ENCODE measurements at regions not wholly inside any gene's neighbourhood (a gene's known extent, or its start where the extent isn't known, plus 50 kb on each side); places are given as distances from the start of the nearest gene placed in this dataset.

GRCh38 chr21:20581361-20581760 lies 416.8 kb upstream of the NCAM2 start:
- FAIRE-seq = no peak
- dilution Hi-C loops (cut with MboI; ENCODE audit: extremely low pct_ligation_motif_present, low sequenced_read_pairs) = no loop called here
- POLR2A ChIA-PET = no interaction called here

GRCh38 chr21:20591284-20591683 lies 406.9 kb upstream of the NCAM2 start:
- no peaks in the 10 kb centered on the region for H3K4me1 ChIP-seq (ENCODE audit: control insufficient read depth, extremely low read depth, insufficient read depth, low read length)
- no peaks in the 10 kb centered on the region for H3K79me2 ChIP-seq (ENCODE audit: control insufficient read depth, insufficient read depth, low read length)
- H3K27me3 ChIP-seq (ENCODE audit: control insufficient read depth in 2 of 2, insufficient read depth in 2 of 2, low read length in 2 of 2) = no peaks in the 10 kb centered on the region
- ChIA-PET POLR2A (no interaction called here), CTCF (no interaction called here)
- H3K27ac ChIP-seq (ENCODE audit: insufficient read depth, low read depth, low read length) = no peak overlapping the region
- no peak overlapping the region for H3K4me2 ChIP-seq (ENCODE audit: insufficient read depth, low read length)
- H3K9ac ChIP-seq (replicated peaks; ENCODE audit: extremely low read depth, insufficient read depth, low read length) = no peak overlapping the region
- dilution Hi-C loops (cut with MboI; ENCODE audit: extremely low pct_ligation_motif_present, low sequenced_read_pairs) = no loop called here
- intact Hi-C loops (cut with micrococcal nuclease) = no loop called here
- H2AFZ ChIP-seq (ENCODE audit: low read depth, low read length) = no peak overlapping the region
- DNase-seq (ENCODE audit: low read depth, low spot score) (no peak), FAIRE-seq (no peak)
- H3K9me1 ChIP-seq (replicated peaks; ENCODE audit: control insufficient read depth, extremely low read depth, insufficient read depth, low read length) = no peaks in the 10 kb centered on the region
- H4K20me1 ChIP-seq (replicated peaks; ENCODE audit: control insufficient read depth, extremely low read depth, insufficient read depth, low read length) = no peaks in the 10 kb centered on the region
- no peak overlapping the region for H3K4me3 ChIP-seq (replicated peaks in 1 of 3; ENCODE audit: insufficient read depth in 1 of 3, low read depth in 1 of 3, low read length in 3 of 3)
- no peaks in the 10 kb centered on the region for H3K9me3 ChIP-seq (replicated peaks; ENCODE audit: control insufficient read depth, insufficient read depth, low read length)
- H3K36me3 ChIP-seq (ENCODE audit: control insufficient read depth in 2 of 2, extremely low read depth in 1 of 2, insufficient read depth in 2 of 2, low read length in 2 of 2) = no peaks in the 10 kb centered on the region
- no TSS peak for BruUV-seq (replicated peaks)
- TF ChIP-seq MYC (IDR thresholded peaks at IDR 0.05; ENCODE audit: low read depth, low read length) (no peak), GATA2 (IDR thresholded peaks at IDR 0.05; ENCODE audit: insufficient read depth, insufficient read length, low read depth, low read length) (no peak), FOS (IDR thresholded peaks at IDR 0.05; ENCODE audit: borderline replicate concordance, insufficient read depth, low read length) (no peak), CTCF (IDR thresholded peaks at IDR 0.05; ENCODE audit: extremely low read depth in 1 of 2, insufficient read depth in 1 of 2, low read depth in 1 of 2, low read length in 2 of 2) (no peak), JUN (IDR thresholded peaks at IDR 0.05; ENCODE audit: borderline replicate concordance, insufficient read depth, insufficient read length, low read depth) (no peak), EZH2 (IDR thresholded peaks at IDR 0.05; ENCODE audit: borderline replicate concordance, low read depth, low read length, severe bottlenecking) (no peak), POLR2A (IDR thresholded peaks at IDR 0.05; ENCODE audit: low read depth, low read length) (no peak), POLR2AphosphoS5 (IDR thresholded peaks at IDR 0.05; ENCODE audit: insufficient read depth, low read depth, low read length) (no peak), MAX (IDR thresholded peaks at IDR 0.05; ENCODE audit: insufficient read depth, insufficient read length) (no peak)

More at GRCh38 chr21:20581361-20581760, 416.8 kb upstream of the NCAM2 start:
- no TSS peak for BruUV-seq (replicated peaks)
- intact Hi-C loops (cut with micrococcal nuclease) = no loop called here
- no peak overlapping the region for H3K4me2 ChIP-seq (ENCODE audit: insufficient read depth, low read length)
- H3K27me3 ChIP-seq (ENCODE audit: control insufficient read depth in 2 of 2, insufficient read depth in 2 of 2, low read length in 2 of 2) = no peaks in the 10 kb centered on the region
- no peak overlapping the region for H3K4me3 ChIP-seq (replicated peaks in 1 of 3; ENCODE audit: insufficient read depth in 1 of 3, low read depth in 1 of 3, low read length in 3 of 3)
- no peaks in the 10 kb centered on the region for H3K79me2 ChIP-seq (ENCODE audit: control insufficient read depth, insufficient read depth, low read length)
- TF ChIP-seq JUN (IDR thresholded peaks at IDR 0.05; ENCODE audit: borderline replicate concordance, insufficient read depth, insufficient read length, low read depth) (no peak), POLR2A (IDR thresholded peaks at IDR 0.05; ENCODE audit: low read depth, low read length) (no peak), MAX (IDR thresholded peaks at IDR 0.05; ENCODE audit: insufficient read depth, insufficient read length) (no peak)
- H2AFZ ChIP-seq (ENCODE audit: low read depth, low read length) = no peak overlapping the region
- H4K20me1 ChIP-seq (replicated peaks; ENCODE audit: control insufficient read depth, extremely low read depth, insufficient read depth, low read length) = no peaks in the 10 kb centered on the region
- CTCF ChIA-PET = no interaction called here
- H3K27ac ChIP-seq (ENCODE audit: insufficient read depth, low read depth, low read length) = no peak overlapping the region
- no peaks in the 10 kb centered on the region for H3K9me3 ChIP-seq (replicated peaks; ENCODE audit: control insufficient read depth, insufficient read depth, low read length)
- no peaks in the 10 kb centered on the region for H3K36me3 ChIP-seq (ENCODE audit: control insufficient read depth in 2 of 2, extremely low read depth in 1 of 2, insufficient read depth in 2 of 2, low read length in 2 of 2)
- H3K9me1 ChIP-seq (replicated peaks; ENCODE audit: control insufficient read depth, extremely low read depth, insufficient read depth, low read length) = no peaks in the 10 kb centered on the region
- DNase-seq (ENCODE audit: low read depth, low spot score) = no peak
- no peaks in the 10 kb centered on the region for H3K4me1 ChIP-seq (ENCODE audit: control insufficient read depth, extremely low read depth, insufficient read depth, low read length)
- no peak overlapping the region for H3K9ac ChIP-seq (replicated peaks; ENCODE audit: extremely low read depth, insufficient read depth, low read length)

Data from endothelial cell of umbilical vein (primary cell).